ENCODE measurements at regions not wholly inside any gene's neighbourhood (a gene's known extent, or its start where the extent isn't known, plus 50 kb on each side); places are given as distances from the start of the nearest gene placed in this dataset.

GRCh38 chr12:75714462-75715322, 203.3 kb upstream of the KRR1 start:
- TF ChIP-seq POLR2AphosphoS5 (IDR thresholded peaks at IDR 0.05) (no peak), POLR2A (IDR thresholded peaks at IDR 0.05) (no peak)

All from prostate gland (tissue), 1 donor.